ENCODE measurements at regions not wholly inside any gene's neighbourhood (a gene's known extent, or its start where the extent isn't known, plus 50 kb on each side); places are given as distances from the start of the nearest gene placed in this dataset.

DNA sequence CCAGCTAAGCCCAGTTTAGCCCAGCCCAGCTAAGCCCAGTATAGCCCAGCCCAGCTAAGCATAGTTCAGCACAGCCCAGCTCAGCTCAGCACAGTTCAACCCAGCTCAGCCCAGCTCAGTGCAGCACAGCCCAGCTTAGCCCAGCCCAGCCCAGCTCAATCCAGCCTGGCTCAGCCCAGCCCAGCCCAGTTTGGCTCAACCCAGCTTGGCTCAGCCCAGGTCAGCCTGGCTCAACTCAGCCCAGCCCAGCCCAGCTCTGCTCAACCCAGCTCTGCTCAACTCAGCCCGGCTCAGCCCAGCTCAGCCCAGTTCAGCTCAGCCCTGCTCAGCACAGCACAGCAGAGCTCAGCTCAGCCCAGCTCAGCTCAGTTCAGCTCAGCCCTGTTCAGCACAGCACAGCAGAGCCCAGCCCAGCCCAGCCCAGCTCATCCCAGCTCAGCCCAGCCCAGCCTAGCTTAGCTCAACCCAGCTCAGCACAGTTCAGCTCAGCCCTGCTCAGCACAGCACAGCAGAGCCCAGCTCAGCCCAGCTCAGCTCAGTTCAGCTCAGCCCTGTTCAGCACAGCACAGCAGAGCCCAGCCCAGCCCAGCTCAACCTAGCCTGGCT is 330.9 kb downstream of the TMEM121 start:
- TF ChIP-seq ZNF274 (IDR thresholded peaks at IDR 0.05; ENCODE audit: low read depth, low read length) (no peak), YY1 (IDR thresholded peaks at IDR 0.05; ENCODE audit: insufficient read depth, insufficient read length) (no peak), SUZ12 (IDR thresholded peaks at IDR 0.05; ENCODE audit: extremely low read depth, insufficient read depth, insufficient read length) (no peak)

Measured in NT2/D1 (cell line).